ENCODE measurements at regions not wholly inside any gene's neighbourhood (a gene's known extent, or its start where the extent isn't known, plus 50 kb on each side); places are given as distances from the start of the nearest gene placed in this dataset.

DNA sequence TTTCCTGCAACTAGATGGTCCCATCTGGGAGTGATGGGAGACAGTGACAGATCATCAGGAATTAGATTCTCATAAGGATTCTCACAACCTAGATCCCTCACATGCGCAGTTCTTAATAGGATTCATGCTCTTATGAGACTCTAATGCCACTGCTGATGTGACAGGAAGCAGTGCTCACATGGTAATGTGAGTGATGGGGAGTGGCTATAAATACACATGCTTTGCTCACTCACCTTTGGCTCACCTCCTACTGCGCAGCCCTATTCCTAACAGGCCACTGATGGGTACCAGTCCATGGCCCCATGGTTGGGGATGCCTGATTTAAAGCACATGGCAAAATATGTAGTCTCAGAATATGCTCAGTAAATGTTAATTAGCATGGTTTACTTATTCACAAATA lies 80.6 kb upstream of the MBOAT1 start:
- TF ChIP-seq, protein P1, sequence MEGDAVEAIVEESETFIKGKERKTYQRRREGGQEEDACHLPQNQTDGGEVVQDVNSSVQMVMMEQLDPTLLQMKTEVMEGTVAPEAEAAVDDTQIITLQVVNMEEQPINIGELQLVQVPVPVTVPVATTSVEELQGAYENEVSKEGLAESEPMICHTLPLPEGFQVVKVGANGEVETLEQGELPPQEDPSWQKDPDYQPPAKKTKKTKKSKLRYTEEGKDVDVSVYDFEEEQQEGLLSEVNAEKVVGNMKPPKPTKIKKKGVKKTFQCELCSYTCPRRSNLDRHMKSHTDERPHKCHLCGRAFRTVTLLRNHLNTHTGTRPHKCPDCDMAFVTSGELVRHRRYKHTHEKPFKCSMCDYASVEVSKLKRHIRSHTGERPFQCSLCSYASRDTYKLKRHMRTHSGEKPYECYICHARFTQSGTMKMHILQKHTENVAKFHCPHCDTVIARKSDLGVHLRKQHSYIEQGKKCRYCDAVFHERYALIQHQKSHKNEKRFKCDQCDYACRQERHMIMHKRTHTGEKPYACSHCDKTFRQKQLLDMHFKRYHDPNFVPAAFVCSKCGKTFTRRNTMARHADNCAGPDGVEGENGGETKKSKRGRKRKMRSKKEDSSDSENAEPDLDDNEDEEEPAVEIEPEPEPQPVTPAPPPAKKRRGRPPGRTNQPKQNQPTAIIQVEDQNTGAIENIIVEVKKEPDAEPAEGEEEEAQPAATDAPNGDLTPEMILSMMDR (IDR thresholded peaks at IDR 0.05), result no peak
- no peak for TF ChIP-seq EZH2 (IDR thresholded peaks at IDR 0.05; ENCODE audit: borderline replicate concordance, insufficient read depth, low read depth, low read length, poor library complexity, severe bottlenecking)

All from B cell (primary cell).